ENCODE measurements at regions not wholly inside any gene's neighbourhood (a gene's known extent, or its start where the extent isn't known, plus 50 kb on each side); places are given as distances from the start of the nearest gene placed in this dataset.
"Not testable (repeated sequence)": the region's sequence is repeated elsewhere in the genome, so short reads cannot be mapped to it uniquely, and the experiment has no call there.

DNA sequence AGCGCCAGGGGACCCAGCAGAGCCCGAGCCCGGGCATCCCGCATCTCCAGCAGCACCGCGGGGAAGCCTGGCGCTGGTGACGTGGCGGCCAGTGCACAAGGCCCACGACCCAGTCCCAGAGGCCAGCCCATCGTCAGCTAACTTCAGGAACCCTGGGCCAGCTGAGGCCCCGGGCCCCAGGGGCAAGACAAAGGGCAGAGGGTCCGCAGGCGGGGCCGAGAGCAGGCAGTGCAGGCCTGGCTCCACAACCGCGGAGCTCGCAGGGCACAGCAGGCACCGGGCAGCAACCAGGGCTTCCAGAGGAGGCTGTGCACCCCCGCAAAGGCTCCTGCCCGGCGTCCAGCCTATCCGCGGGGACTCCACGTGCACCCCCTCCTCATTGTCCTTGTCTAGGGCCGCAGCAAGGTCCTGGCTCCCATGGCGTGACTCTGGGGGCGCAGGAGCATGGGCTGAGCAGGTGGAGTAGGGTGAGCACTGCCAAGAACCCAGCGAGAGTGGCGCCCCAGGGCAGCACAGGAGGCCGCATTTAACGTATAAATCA, 352.5 kb downstream of the KCNJ18 start:
- DNase-seq: not testable (repeated sequence)

DNA sequence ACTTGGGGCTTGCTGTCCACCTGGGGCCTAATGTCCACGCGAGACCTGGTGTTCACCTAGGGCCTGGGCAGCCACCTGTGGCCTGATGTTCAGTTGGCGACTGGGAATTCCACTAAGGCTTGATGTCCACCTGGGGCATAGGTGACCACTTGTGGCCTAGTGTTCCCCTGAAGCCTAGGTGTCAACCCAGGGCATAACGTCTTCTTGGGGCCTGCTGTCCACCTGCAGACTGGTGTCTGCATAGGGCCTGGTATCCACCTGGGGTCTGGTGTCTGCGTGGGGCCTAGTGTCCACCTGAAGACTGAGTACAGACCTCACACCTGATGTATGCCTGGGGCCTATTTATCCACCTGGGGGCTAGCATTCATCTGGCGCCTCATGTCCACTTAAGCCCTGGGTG, 355.2 kb downstream of the KCNJ18 start:
- not testable (repeated sequence) for DNase-seq

DNA sequence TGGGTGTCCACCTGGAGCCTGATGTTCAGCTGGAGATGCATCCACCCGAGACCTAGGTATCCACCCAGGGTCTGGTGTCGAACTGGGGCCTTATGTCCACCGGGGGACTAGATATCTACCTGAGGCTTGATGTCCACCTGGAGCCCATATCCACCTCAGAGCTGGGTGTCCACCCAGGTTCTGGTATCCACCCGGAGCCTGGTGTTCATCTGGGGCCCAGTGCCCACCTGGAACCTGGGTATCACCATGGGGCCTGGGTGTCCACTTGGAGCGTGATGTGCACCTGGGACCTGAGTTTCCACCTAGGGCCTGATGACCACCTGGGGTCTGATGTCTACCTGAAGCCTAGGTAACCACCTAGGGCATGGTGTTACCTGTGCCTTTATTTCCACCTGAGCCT, 355.9 kb downstream of the KCNJ18 start:
- not testable (repeated sequence) for DNase-seq

DNA sequence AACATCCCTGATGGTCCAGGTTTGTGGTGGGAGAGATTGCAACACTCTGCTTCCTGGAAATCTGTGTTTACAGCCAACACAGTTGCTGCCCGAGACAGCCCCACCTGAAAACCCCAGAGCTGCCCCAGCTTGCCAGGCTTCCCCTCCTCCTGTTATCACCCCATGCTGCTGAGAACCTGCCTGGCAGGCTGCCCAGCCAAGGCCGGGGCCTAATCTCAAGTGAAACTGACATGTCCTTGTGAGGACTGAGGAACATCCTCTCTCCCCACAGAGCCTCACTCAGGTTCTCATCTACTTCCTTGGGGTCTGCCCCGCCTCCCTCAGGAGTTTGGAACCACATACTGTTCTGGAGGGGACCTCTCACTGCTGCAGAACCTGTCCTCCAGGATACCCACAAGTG, 358.4 kb downstream of the KCNJ18 start:
- DNase-seq: not testable (repeated sequence)

DNA sequence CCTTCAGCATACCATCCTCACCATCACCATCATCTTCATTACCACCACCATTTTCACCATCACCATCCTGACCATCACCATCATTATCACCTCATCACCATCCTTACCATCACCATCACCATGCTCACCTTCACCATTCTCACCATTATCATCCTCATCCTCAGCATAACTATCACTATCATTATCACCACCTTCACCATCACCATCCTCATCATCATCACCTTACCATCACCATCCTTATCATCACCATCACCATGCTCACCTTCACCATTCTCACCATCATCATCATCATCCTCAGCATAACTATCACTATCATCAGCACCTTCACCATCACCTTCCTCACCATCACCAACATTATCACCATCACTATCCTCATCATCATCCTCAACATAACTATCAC, 360.4 kb downstream of the KCNJ18 start:
- not testable (repeated sequence) for DNase-seq

DNA sequence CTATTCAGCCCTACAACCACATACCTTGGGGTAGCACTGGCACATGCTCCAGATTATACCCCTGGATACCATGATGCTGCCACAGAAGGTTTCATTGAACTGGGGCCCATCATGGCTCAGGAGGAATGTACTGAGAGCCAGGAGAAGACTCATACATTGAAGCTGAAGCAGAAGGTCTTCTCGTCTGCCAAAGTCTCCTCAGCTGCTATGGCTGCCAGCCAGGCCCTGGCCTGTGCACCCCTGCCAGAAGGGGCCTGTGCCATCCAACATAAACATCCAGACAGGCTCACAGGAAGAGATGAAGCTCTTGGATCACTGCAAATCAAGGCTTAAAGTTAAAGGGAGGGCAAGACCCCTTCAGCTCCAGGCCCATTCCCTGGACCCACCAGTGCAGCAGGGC, 364.2 kb downstream of the KCNJ18 start:
- not testable (repeated sequence) for DNase-seq

DNA sequence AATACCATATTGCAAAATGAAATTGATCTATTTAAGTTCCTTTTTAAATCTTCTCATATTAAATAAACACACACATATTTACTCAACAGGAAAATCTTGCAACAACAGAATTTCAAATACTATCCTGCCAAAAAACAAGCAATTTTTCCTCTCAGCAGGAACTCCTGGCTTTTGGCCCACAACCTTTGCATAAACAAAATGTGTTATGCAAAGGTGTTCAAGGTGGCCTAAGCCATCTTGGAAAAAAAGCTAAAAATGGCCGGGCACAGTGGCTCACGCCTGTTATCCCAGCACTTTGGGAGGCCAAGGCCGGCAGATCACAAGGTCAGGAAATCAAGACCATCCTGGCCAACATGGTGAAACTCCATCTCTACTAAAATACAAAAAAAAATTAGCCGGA, 383.6 kb downstream of the KCNJ18 start:
- not testable (repeated sequence) for DNase-seq

DNA sequence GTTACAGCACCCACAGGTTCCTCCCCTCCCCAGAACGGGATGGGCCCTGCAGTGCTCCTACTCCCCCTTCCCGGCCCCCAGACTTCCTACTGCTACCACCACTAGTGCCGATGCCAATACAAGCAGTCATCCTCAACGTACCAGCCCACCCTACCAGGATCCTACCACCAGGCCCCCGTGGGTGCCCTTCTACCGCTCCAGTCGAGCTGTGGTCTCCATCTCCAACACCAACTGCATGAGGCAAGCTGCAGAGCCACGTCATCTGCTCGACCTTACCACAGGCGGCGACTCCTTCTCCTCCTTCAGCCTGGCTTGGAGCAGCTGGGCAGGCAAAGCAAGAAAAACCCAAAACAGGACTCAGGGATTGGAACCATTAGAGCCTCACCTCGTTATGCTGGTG, 396.3 kb downstream of the KCNJ18 start:
- DNase-seq: not testable (repeated sequence)

DNA sequence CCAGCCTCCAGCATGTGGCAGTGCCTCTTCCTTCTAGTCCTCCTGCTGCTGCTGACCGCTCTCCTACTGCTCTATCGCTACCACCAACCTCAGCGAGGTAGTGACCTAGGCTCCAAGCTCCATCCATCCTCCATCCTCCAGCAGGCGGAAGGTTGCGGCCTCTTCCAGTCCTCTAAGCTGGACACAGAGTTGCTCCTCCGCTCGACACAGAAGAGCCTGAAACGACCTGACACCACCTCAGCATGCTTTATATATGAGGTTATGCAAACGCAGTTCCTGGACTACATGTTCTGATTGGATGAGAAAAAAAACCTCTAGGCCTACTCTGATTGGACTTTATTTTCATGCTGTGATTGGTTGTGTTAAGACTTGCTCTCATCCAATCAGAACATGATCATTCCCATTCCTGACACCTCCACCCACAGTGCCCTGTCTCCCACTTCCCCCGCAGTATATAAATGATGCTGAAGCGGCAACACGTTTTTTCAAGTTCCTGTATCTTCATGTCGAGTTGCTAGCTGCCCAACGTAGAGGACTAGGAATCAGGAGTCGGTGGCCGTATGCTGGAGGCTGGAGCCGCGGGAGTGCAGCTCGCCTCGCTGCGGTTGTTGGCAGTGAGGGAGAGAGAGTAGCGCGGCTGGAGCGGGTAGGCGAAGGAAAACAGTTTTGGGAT, 398.1 kb downstream of the KCNJ18 start:
- no peak for DNase-seq

DNA sequence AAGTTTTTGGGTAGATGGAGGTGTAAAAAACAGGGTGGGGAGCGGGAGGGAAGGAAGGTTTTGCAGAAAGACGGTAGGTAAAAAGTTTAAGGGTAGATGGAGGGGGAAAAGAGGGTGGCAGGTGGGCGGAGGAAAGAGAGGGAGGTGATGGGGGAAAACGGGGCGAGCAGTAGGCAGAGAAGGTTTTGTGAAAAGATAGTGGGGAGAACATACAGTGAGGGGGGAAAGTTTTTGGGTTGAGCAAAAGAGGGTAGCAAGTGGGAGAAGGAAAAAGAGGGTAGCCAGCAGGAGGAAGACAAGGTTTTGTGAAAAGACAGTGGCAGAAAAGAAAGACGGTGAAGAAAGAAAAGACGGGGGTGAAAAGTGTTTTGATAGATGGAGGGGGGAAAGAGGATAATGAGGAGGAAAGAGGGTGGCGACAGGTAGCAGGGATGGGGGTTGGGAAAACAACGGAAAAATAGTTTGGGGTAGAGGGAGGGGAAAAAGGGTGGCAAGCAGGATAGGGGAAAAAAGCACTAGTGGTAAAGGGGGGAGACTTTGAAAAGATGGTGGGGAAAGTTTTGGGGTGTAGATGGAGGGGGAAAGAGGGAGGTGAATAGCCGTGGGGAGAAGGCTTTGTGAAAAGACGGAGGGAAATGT, 398.8 kb downstream of the KCNJ18 start:
- not testable (repeated sequence) for DNase-seq

DNA sequence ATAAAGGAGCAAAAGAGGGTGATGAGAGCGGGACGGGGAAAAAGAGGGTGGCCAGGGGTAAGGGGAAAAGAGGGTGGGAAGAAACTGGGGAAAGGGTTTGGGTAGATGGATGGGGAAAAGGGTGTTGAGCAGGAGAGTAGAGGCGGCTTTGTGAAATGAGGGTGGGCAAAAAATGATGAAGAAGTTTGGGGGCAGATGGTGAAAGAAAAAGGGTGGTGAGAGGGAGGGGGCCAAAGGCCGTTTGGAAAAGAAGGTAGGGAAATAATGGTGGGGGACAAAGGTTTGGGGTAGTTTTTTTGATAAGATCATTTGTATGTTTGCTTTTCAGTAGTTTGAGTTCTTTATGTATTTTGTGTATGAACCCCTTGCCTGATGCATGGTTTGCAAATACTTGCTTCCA, 399.5 kb downstream of the KCNJ18 start:
- DNase-seq: not testable (repeated sequence)

DNA sequence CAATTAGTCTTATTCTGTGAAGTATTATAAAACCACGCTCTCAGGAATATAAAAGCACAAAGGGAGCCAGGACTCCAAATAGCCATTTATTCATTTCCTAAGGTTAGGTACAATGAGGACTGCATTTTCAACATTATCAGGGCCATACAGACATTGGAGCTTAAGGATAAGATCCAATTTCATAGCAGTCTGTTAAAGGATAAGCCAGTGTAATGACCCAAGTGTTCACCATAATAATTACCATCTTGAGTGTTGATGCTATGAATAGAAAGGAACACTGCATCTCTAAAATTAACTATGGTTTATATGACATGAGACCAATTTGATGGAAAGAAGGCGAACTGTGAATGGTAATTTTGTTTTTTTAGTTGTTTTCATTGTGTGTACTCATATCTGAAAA, 403.1 kb downstream of the KCNJ18 start:
- not testable (repeated sequence) for DNase-seq

DNA sequence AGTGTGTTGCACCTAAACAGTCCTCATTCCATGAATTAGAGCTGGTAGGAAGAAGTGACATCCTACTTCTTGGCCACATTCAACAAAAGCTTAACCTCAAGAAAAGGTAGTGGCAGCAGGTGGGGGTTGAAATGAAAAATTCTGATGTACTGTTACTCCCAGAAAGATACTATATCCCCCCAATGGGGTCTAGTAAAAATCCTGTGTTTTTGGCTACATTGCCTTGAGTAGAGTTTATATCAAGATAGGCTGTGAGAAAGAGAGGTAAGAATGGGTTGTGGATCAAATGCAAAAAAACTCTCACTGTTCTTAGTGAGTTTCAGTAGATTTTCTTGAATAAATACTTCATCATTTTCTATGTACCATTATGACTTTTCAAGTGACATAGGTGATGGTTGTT, 407.3 kb downstream of the KCNJ18 start:
- DNase-seq: not testable (repeated sequence)

DNA sequence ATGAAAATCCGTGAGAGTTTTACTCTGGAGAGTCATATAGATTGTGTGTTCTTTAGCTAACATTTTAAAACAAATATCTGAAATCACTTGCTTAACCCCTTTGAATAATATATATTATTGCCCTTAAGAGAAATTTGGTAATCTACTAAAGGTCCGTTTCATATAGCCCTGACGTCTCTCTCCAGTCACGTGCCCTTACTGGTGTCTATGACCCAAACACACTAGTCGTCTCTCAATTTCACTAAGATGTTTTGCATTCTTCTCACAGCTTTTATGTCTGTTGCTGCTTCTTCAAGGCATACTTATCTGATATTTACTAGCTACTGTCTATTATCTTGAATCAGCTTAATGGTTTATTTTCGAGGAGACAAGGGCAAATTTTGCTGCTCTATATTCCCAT, 409.9 kb downstream of the KCNJ18 start:
- DNase-seq: no peak

DNA sequence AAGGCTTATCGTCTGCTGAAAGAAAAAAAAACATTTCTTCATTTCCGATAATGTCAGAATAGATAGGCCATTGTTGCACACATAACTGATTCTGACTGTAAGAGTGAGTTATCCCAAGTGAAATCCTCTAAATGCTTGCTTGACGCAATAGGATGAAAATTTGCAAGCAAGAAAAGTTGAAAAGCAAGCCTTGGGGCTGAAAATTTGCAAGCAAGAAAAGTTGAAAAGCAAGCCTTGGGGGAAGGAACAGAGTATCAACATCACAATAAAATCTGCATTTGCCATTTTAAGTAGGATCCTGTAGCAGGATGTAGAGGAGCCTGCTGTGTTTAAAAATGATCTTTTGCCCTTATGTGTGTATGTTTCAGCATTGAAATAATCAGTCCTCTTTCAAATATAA, 424.4 kb downstream of the KCNJ18 start:
- DNase-seq: not testable (repeated sequence)

DNA sequence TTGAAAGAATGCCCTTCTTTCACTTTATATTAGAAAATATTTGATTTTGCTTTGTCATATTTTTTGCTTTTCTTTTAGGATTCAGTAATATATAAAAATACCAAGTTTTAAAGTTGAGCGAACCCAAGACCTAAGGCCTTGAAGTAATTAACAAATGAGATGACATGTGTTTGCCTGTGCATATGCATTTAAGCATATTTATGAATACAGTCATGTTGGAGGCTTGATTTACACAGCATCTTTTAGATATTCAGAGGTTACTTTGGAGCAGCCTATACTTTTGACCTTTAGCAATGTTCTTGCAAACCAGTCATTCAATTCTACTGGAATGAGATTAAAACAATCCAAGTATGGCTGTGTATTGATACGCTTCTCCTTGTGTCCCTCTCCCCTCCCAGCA, 425.1 kb downstream of the KCNJ18 start:
- DNase-seq: not testable (repeated sequence)

DNA sequence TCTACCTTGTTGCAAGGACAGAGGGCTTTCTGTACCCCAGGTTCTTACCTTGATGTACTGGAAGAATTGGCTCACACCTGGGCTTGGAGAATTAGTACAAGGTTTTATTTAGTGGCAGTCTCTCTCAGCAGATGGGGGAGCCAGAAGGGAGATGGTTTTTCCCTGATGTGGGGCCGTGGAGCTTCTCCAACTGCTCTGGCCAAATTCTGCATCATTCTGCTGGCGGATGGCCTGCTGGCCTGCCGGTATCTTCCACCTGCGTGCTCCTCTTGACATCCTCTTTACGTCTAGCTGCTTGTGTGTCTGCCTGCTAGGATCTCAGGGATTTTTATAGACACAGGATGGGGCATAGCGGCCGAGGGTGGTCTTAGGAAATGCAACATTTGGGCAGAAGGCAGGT, 426.7 kb downstream of the KCNJ18 start:
- DNase-seq: not testable (repeated sequence)

DNA sequence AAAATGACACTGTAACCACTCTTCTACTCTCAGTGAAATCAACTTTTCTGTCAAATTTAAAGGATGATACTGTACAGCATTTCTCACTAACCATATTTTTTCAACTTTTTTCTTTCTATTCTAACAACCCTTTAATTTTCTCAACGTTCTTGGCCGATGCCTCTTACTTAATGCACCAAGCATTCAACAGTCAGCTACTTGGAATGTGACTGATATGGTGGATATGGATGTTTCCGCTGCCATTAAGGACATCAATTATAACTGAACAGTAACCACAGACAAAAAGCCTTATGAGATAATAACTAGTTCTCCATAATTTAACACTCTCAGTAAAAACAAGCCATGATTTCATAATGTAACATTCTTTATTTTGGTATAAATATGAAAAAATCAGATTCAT, 427.4 kb downstream of the KCNJ18 start:
- not testable (repeated sequence) for DNase-seq

DNA sequence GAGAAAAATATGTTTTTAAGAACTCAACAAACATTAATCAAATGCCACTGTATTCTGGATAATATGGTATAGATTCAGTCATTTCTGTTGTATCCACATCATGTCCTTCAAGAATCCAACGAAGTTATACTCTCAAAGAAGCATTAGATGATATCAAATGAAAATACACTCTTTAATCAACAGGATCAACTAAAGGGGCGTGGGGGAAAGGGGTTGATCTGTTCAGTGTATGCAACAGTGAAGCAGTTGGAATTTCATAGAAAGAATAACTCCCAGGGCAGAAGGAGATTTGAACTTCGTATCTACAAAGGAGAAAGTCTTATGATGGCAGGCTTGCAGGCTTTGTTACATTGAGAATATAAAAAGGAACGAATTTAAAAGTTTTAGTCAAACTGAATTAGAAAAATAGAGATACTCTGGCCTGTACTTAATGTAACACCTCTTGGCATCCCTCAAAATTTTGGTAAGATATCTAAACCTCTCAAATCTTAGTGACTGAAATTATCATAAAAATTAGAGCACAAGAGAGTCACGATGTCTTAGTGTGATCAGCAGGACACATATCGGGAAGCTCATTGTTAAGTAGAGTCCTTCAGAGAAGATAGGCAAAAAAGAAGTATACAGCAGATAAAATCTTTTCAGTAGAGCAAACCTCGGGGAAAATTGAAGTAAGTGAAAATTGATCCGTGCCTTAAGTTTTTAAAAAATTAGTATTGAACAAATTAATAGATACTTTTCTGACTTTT, 431.4 kb downstream of the KCNJ18 start:
- DNase-seq: no peak

DNA sequence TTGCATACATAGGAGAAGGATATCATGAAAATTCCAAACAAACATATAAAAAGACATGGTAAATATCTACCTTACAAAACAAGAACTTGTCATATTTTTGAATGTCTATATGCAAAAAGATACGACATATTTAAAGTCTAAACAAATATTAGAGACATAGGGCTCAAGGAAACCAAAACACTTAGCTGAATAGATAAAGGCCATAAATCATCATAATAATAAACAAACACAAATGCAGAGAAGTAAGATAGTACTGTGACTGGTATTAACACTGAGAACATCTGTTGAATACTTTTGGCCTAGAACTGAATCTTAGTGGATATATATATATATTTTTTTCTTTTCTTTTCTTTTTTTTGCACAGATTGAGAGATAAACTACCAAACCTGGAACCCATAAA, 435.8 kb downstream of the KCNJ18 start:
- DNase-seq: no peak

DNA sequence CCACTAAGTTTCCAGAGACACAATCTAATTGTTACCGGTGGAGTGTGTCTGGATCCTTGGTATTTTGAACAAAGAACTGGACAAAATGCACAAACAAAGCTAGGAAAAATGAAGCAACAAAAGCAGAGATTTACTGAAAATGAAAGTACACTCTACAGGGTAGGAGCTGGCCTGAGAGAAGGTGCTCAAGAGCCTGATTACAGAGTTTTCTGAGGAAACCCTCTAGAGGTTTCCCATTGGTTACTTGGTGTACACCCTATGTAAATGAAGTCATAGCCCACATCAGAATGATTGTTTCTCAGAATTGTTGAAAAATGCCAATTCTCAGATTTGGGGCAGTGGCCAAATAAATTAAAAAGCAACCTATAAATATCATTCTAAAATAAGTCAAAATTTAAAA, 436.4 kb downstream of the KCNJ18 start:
- no peak for DNase-seq

DNA sequence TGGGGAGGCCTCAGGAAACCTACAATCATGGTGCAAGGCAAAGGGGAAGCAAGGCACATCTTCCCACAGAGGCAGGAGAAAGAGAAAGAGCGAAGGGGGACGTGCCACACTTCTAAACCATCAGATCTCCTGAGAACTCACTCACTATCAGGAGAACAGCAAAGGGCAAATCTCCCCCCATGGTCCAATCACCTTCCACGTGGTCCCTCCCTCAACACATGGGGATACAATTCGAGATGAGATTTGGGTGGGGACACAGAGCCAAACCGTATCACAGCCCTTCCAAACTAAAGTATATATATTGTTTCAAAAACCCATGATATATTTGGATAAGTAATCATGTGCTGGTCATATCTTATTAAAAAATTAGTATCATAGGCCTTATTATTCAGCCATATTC, 437.6 kb downstream of the KCNJ18 start:
- not testable (repeated sequence) for DNase-seq

DNA sequence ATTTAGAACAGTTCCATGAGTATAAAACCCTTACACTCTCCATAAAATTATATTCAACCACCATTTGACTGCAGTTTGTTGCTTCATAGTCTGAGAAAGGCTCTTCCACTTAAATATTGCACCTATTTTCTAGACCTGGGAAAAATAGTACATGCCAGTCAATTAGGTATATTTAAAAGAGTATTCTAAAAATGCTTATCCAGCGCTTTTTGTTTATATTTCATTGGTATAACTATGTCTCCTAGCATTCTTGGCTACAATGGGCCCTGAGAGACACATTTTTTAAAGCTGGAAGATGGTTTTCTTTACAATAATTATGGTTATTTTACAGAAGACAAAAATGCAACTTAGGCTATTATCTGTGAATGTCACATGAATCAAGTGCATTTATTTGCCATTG, 439.4 kb downstream of the KCNJ18 start:
- no peak for DNase-seq

Measured in activated CD4-positive, alpha-beta T cell treated with anti-CD3 and anti-CD28 coated beads, Interleukin-2, amount 50 U/mL, for 48 hours (primary cell).